ENCODE measurements at regions not wholly inside any gene's neighbourhood (a gene's known extent, or its start where the extent isn't known, plus 50 kb on each side); places are given as distances from the start of the nearest gene placed in this dataset.

- Histone ChIP-seq H3K4ac (replicated peaks; ENCODE audit: insufficient read length, low read depth, low read length) (no peak overlapping the region), H2AK5ac (ENCODE audit: low read depth, low read length) (no peak overlapping the region), H3K9me3 (ENCODE audit: insufficient read depth in 2 of 2, low read depth in 1 of 2, low read length in 1 of 2) (no peaks in the 10 kb centered on the region), H3K23ac (ENCODE audit: insufficient read length) (no peak overlapping the region), H3K4me3 (ENCODE audit: extremely low read depth in 1 of 4, insufficient read depth in 2 of 4, low read depth in 3 of 4, low read length in 4 of 4) (no peak overlapping the region), H3K36me3 (ENCODE audit: control insufficient read depth in 2 of 4, insufficient read depth in 4 of 4, low read length in 3 of 4) (no peaks in the 10 kb centered on the region), H3K4me1 (replicated peaks in 1 of 4; ENCODE audit: control insufficient read depth in 3 of 4, insufficient read depth in 4 of 4, low read length in 3 of 4) (no peaks in the 10 kb centered on the region), H2BK15ac (ENCODE audit: low read length) (no peak overlapping the region), H4K20me1 (replicated peaks in 1 of 2; ENCODE audit: control insufficient read depth in 1 of 2, insufficient read depth in 2 of 2, low read length in 2 of 2) (no peaks in the 10 kb centered on the region), H3K18ac (ENCODE audit: extremely low read depth, low read length) (no peak overlapping the region), H3K4me2 (ENCODE audit: insufficient read depth in 1 of 2, low read depth in 2 of 2, low read length in 2 of 2) (no peak overlapping the region), H3K23me2 (ENCODE audit: low read depth, low read length) (no peaks in the 10 kb centered on the region), H2BK12ac (ENCODE audit: low read depth, low read length) (no peak overlapping the region), H2BK120ac (replicated peaks; ENCODE audit: low read depth, low read length) (no peak overlapping the region), H2AFZ (ENCODE audit: low read length) (no peak overlapping the region), H2BK20ac (ENCODE audit: low read length) (no peak overlapping the region), H3K14ac (ENCODE audit: insufficient read length) (no peak overlapping the region), H3K27ac (ENCODE audit: low read depth, low read length) (no peak overlapping the region), H2BK5ac (ENCODE audit: low read depth, low read length) (no peak overlapping the region), H3K79me2 (ENCODE audit: control insufficient read depth in 1 of 2, insufficient read depth in 2 of 2, low read length in 2 of 2) (no peaks in the 10 kb centered on the region), H4K5ac (ENCODE audit: insufficient read length, low read depth, low read length) (no peak overlapping the region), H3K79me1 (ENCODE audit: low read depth, low read length) (no peaks in the 10 kb centered on the region), H4K8ac (ENCODE audit: extremely low read depth, insufficient read depth, low read length) (no peak overlapping the region; the same call in 1 of the 2 replicates), H3K9ac (replicated peaks in 1 of 4; ENCODE audit: extremely low read depth in 1 of 4, low read depth in 3 of 4, low read length in 3 of 4) (no peak overlapping the region), H3K56ac (replicated peaks; ENCODE audit: insufficient read length, low read depth, low read length) (no peak overlapping the region), H3K27me3 (replicated peaks in 1 of 4; ENCODE audit: control insufficient read depth in 3 of 4, extremely low read depth in 1 of 4, insufficient read depth in 3 of 4, low read length in 3 of 4) (no peaks in the 10 kb centered on the region), H4K91ac (replicated peaks; ENCODE audit: insufficient read length, low read length) (no peak overlapping the region)
- WGBS, 2 experiments (ENCODE audit: extremely low coverage in 1 of 2, insufficient coverage in 1 of 2, insufficient read length in 1 of 2, insufficient replicate concordance in 2 of 2, low coverage in 1 of 2, low lambda C conversion rate in 2 of 2, missing lambda C conversion rate in 1 of 2) = 90% methylated on average over 5 of the region's 5 CpGs; no CpG with 5 or more reads in 1 of the 2 experiments
- FAIRE-seq (no peak), DNase-seq (ENCODE audit: low read depth in 1 of 2, low spot score in 2 of 2) (no peak)
- POLR2A ChIA-PET (ENCODE audit: partially characterized antibody) = interaction anchor here (0.8 kb wide), 1 partner anchor 171 kb away, joined by 3 read pairs; no protein-coding TSS in a partner anchor
- CTCF ChIA-PET (ENCODE audit: partially characterized antibody) = interaction anchor here (1.1 to 1.6 kb wide), 3 partner anchors 28 to 184 kb away, joined by 3 to 6 read pairs (median 3); no protein-coding TSS in a partner anchor
- TF ChIP-seq CHD2 (IDR thresholded peaks at IDR 0.05; ENCODE audit: low read length) (no peak), HDAC6 (IDR thresholded peaks at IDR 0.05; ENCODE audit: low read depth, low read length) (no peak), ATF2 (IDR thresholded peaks at IDR 0.05; ENCODE audit: low read length) (no peak), SIX5 (IDR thresholded peaks at IDR 0.05; ENCODE audit: low read depth, low read length) (no peak), CREB1 (IDR thresholded peaks at IDR 0.05) (no peak), JUN (IDR thresholded peaks at IDR 0.05; ENCODE audit: low read depth, low read length) (no peak), NANOG (IDR thresholded peaks at IDR 0.05; ENCODE audit: insufficient read depth, low read depth, low read length, poor library complexity, severe bottlenecking) (no peak), SP2 (IDR thresholded peaks at IDR 0.05; ENCODE audit: low read length) (no peak), CBX5 (IDR thresholded peaks at IDR 0.05; ENCODE audit: low read depth, low read length) (no peak), E2F6 (IDR thresholded peaks at IDR 0.05) (no peak), SP1 (IDR thresholded peaks at IDR 0.05; ENCODE audit: low read depth, low read length) (no peak), ATF3 (IDR thresholded peaks at IDR 0.05; ENCODE audit: insufficient read depth, low read depth, low read length) (no peak), CBX8 (IDR thresholded peaks at IDR 0.05; ENCODE audit: borderline replicate concordance, low read depth, low read length) (no peak)
Observed at GRCh38 chr1:10874351-10874750, 77.9 kb upstream of the CASZ1 start.

Measured in H1 (cell line).